Activated CD8-positive, alpha-beta memory T cell treated with anti-CD3 and anti-CD28 coated beads for 36 hours (primary cell): ENCODE measurements at regions not wholly inside any gene's neighbourhood (a gene's known extent, or its start where the extent isn't known, plus 50 kb on each side); places are given as distances from the start of the nearest gene placed in this dataset.

Source experiments
- CTCF ChIA-PET: fragments of 350-600 bp; sonication (Branson Sonifier 250); formaldehyde crosslinking; loops from one replicate; lab custom pipeline; 2021; ENCODE audit warnings: antibody characterized with exemption; lab: Charles Lee
- POLR2A ChIA-PET: fragments of 350-600 bp; sonication (Branson Sonifier 250); formaldehyde crosslinking; loops from one replicate; lab custom pipeline; 2021; ENCODE audit warnings: antibody characterized with exemption; lab: Charles Lee

DNA sequence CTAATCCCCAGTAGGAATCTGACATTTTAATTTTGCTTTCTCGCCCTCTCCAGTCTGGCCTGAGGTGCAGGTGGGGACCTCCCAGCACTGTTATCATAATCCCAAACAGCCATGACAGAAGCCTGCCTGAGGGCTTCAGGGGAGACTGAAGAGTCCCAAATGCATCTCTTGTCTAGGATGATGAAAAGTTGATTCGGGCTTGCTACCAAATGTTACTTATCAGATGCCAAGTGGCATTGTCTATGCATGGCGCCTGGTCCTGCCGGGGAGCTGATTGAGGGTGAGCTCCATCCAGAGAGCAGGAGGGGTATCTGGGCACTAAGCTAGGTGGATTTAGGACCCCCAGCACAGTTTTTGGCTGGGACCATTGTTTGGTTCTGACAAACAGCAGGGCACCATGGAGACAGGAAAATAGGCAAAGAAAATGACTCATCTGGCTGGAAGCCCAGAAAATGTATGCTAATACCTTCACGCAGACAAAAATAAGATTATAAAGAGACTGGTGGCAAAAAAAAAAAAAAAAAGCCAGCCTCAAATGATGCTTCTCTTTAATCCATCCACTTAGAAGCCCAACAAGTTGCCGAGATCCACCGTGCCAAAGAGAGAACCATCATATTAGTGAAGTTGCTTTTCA, 513.7 kb upstream of the SULF2 start:
- CTCF ChIA-PET: no interaction called here
- POLR2A ChIA-PET: no interaction called here

DNA sequence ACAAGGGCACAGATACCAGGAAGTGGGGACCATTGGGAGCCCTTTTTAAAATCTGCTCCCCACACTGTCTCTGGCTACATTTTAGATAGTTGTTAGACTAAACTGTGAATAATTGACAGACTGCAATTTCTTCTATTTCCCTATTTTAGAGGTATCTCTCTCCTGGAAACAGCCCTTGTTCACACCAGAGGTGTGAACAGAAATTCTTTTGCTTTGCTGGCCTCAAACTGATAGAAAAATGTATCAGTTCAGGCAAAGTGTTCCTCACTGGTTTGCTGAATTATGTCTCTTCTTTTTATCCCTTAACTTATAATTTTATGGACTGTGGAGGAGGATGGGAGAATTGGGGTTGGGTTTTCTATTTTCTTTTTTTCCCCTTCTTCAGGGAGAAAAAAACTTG, 513.2 kb upstream of the SULF2 start:
- POLR2A ChIA-PET: no interaction called here
- CTCF ChIA-PET: no interaction called here

DNA sequence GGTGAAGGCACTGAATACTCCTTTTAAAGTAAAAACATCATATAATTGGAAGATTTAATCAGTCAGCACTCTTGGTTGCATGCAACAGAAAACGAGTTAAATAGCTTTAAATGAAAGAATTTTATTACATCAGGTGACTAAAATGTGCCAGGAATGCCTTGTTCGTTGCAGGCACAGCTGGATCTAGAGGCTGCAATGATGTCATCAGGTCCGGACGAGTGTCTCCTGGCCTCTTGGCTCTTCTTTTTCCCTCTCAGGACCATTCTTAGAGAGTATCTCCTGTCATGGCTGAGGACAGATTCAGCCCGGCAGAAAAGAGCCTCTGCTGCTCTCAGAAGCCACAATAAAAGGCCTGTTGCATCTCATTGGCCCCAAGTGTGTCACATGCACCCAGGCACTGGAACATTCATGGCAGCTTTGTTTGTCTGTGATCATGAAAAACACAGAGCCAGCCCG, 510.7 kb upstream of the SULF2 start:
- ChIA-PET POLR2A (no interaction called here), CTCF (no interaction called here)

DNA sequence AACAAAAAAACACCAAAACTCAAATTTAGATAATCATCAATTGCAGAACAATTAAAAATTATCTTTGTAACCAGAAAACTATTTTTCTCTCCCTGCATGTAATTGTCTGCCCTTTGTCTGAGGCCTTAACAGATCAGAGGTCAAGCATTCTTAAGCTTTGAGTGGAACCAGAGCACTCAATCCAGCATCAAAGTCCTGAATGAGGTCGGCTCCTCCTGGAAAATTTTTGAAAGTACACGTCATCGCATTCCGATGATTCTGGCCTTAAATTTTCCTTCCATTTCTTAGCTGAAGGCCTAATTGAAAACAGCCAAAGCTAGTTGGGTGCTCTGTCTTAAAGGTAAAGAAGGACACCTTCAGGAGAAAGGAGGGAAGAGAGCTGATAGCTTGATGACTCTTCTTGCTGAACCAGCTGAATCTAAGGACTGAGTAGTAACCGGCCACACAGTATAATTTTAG, 510.2 kb upstream of the SULF2 start:
- ChIA-PET POLR2A (no interaction called here), CTCF (no interaction called here)

DNA sequence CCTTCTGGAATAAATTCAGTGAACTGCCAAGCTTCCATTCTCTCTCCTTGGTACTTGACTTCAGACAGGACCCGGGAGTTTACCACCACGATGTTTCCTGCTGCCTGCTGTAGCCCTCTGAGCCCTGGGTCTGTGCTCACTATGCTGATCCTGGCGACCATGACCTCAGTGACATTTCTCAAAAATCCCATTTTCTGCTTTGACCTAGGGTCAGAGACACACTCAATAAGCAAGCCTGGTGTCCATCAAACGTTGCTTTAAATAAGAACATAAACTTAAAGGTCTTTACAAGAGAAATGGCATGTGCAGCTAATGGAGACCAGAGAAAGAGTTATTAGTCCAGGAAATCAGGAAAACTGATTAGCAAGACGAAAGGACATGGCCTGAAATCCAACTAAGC, 509.7 kb upstream of the SULF2 start:
- ChIA-PET CTCF (no interaction called here), POLR2A (no interaction called here)

DNA sequence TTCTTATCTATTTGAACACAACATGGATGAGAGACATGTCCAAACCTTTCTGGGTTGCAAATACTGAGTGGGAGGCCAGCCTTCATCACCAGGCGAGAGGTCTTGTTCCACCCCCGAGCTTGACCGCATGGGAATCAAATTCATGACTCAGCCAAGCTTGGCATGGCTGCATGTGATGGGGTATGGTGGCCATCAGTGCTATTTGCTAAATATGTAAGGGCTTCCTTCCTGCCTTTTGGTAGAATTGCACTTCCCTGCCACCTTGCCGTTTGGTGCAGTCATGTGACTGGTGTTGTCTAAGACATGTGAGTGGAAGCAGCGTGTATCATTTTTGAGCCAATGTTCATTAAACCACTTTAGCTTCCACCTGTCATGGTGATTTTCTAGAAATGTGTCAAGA, 508.9 kb upstream of the SULF2 start:
- POLR2A ChIA-PET: no interaction called here
- CTCF ChIA-PET: no interaction called here

DNA sequence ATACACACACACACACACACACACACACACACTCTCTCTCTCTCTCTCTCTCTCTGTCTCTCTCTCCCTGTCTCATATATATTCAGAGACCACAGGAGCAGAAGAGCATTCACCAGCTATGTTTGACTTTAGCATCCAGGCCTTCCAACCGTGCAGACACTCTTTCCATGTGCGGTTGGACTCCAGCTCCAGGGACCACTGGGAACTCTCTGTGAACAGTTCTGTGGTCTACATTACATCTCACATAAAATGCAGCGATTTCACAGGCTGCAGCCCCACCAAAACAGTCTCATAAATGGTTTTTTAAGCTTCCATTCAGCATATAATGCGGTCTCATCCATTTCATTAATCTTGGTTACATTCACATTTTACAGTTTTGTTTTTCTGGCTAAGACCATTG, 508.4 kb upstream of the SULF2 start:
- CTCF ChIA-PET: no interaction called here
- POLR2A ChIA-PET: no interaction called here

DNA sequence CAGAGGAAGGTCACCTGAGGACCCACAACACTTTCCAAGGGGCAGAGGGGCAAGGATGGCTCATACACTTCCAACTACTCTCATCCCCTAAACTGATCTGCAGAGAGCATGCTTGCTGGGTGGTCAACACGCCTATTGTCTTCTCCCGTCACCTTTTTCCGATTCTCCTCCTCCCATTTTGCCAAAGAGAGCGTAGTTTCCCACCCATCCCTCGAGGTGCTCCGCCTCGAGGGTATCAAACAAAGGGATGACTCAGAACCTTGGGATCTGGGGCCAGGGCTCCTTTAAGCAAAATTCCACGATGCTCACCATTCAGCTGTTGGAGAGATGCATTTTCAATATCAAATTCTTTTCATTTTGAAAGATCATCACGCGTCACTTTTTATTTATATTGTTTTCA, 507.5 kb upstream of the SULF2 start:
- ChIA-PET POLR2A (no interaction called here), CTCF (no interaction called here)

DNA sequence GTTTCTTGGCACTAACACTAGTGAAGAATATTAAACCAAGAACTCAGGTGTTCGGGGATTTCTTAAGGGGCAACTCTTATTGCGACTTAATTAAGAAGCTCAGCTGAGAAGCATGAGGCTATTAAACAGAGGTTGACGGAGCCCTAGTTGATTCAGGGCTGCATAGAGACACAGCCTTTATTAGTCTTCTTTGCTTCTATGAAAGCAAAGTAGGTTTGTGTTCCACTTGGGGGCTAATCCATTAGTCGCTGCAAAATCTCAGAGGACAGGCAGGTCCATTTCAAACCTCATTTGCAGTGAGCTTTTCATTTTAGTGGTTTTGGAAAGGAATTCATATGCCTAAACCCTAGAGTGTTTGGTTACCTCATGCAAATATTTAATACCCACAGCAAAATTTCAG, 506.6 kb upstream of the SULF2 start:
- ChIA-PET CTCF (interaction anchor here (0.6 kb wide), 1 partner anchor 20 kb away, joined by 3 read pairs; no protein-coding TSS in a partner anchor), POLR2A (no interaction called here)

DNA sequence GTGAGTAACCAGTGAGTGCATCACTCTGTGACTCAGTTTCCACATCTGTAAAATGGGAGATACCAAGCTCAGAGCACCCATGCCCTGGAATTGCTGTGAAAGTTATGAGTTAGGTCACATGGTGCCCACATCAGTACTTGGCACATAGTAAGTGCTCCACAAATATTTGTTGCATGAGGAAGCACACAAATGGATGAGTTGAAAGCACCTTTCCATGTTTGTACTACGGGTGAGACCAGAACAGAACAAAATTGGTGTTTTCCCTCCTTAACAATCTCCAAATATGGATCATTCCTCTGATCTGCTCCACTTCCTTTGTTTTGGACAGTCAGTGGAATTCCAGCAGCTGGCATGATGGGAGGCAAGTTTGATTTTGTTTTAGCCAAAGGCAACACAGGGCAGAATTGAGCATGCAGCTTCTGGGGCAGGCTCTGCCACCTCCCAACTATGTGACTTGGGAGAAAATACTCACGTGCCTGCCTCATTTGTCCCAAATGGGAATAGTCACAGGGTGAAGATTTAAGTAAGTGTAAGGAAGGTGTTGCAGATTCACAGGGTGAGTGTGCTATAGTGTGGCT, 503.7 kb upstream of the SULF2 start:
- POLR2A ChIA-PET: no interaction called here
- CTCF ChIA-PET: no interaction called here

DNA sequence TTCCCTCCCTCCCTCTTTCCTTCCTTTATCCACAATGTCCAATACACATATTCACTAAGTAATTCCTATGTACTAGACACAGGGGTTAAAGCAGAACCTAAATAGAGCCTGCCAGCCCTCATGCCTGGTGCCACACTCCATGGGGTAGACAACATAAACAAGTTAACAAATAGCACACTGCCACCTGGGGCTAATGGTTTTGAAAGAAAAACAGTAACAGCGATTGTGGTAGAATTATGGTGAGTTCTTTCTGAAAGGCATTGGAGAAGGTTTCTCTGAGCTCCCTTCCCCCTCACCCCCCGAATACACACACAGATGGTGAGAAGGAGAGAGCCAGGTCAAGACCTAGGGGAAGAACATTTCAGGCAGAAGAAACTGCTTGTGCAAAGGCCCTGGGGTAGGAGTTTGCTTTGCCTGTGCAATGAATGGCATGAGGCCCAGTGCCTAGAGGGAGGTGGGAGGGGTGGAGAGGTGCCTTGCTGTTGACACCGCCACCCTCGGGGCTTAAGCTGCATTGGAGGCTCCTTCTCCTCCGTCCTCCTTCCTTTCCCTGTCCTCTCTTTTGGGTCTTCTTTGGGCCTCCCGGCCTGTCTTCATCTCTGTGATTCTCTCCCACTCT, 502.4 kb upstream of the SULF2 start:
- CTCF ChIA-PET: interaction anchor here (0.6 kb wide), 1 partner anchor 611 kb away, joined by 3 read pairs; no protein-coding TSS in a partner anchor
- POLR2A ChIA-PET: no interaction called here

DNA sequence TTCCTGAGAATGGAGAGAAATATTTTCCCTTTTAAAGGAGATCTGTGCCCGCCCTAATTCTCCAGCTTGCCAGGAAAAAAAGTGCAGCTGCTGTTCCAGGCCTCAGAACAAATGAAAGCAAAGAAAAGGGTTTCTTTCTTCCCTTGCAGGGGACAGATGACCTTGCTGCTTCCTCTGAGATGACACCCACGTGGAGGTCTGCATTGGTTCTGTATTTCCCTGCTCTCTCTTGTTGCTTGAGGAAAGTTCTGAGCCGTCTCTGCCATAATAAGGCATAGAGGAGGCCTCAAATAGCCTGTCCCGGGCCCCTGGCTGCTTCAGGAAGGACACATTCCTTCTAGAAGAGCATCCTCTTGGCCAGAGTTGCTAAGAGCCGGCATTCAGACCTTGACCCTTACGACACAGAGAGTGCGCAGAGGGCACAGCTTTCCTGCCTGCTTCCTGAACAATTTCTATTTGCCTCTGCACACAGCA, 501.8 kb upstream of the SULF2 start:
- CTCF ChIA-PET: interaction anchor here (0.6 kb wide), 1 partner anchor 610 kb away, joined by 3 read pairs; no protein-coding TSS in a partner anchor
- POLR2A ChIA-PET: no interaction called here

DNA sequence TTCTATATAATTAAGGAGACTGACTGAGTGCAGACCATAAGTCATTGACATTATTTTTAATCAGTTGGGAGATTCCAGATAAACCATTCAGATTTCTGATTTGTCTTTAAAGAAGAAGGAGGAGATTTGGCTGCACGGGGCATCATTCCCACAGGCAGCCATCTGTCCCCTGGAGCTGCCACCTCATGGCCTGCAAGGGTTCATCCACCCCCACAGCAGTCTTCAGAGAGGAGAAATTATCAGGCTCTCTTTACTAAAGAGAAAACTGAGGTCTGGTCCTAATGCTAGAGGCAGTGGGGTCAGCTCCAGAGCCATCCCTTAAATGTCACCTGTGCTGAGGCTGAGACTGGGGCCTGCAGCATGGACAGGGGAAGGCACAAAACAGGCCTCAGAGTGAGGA, 501.3 kb upstream of the SULF2 start:
- CTCF ChIA-PET: no interaction called here
- POLR2A ChIA-PET: no interaction called here

DNA sequence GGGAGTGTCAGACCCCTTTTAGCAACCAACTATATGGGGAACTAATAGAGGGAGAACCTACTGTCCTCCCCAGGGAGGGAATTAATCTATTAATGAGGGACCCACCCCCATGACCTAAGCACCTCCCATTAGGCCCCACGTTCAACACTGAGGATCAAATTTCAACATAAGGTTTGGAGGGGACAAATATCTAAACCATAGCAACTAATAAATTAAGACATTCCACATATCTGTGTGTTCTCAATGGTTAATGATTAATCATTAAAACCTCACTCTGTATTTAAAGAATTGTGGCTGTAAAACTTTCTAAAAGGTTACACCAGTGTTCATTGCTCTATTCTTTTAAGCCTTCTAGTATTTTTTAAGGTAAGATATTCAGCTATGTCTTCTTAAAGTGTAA, 500.4 kb upstream of the SULF2 start:
- CTCF ChIA-PET: no interaction called here
- POLR2A ChIA-PET: no interaction called here

DNA sequence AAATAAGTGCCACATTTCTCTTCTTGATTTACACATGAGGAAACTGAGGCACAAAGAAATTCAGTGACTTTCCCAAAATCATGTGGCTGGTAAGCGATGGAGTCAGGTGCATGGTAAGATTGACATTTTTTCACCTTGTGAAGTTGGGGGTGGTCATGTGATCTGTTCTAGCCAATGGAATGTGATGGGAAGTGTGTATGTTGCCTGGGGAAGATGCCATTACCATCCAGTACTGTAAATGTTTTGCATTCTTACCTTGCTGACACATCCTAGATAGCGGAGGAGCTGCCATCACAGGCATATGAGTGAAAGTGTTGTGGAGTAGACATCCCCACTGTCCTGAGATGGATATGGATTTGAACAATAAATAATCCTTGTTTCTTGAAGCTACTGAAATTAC, 499.6 kb upstream of the SULF2 start:
- CTCF ChIA-PET: no interaction called here
- POLR2A ChIA-PET: no interaction called here

DNA sequence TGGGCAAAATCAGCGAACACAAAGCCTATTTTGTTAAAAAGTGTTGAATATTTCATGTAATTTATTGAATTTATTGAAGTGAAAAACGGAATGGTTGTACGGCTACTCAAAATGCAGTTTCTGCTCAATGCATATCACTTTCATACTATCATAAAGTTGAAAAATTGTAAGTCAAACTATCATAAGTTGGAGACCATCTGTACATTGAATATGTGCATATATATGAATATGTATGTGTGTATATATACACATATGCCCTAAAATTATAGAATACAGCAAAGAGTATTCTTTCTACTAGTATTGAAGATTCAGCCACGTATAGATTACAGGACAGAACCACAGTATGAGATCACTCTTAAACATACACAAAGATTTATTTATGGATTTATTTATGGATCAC, 499.0 kb upstream of the SULF2 start:
- ChIA-PET CTCF (no interaction called here), POLR2A (no interaction called here)

DNA sequence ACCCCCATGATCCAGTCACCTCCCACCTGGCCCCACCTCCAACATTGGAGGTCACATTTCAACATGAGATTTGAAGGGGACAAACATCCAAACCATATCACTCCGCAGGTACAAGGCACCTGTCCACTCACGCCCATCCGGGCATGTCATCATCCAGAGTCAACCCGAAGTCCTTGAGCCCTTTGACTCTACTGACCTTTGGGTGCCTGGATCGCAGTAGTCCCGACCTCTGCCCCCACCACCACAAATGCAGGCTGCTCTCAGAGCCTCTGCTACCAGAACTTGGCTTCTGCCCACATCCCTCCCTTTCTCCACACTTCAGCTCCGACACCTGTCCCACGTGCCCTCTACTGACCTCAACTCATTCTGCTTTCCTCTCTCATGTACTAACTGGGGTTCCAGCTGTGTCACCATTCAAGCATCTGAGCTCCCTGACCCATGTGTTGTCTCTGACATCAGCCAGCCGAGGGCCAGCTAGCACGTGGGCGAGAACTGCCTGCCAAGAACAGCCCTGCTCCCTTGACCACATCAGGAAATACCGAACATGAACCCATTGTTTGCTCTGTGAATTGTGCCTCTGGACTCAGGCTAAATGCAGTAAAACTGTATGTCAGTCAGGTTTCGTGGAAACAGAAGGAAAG, 498.3 kb upstream of the SULF2 start:
- CTCF ChIA-PET: no interaction called here
- POLR2A ChIA-PET: no interaction called here

DNA sequence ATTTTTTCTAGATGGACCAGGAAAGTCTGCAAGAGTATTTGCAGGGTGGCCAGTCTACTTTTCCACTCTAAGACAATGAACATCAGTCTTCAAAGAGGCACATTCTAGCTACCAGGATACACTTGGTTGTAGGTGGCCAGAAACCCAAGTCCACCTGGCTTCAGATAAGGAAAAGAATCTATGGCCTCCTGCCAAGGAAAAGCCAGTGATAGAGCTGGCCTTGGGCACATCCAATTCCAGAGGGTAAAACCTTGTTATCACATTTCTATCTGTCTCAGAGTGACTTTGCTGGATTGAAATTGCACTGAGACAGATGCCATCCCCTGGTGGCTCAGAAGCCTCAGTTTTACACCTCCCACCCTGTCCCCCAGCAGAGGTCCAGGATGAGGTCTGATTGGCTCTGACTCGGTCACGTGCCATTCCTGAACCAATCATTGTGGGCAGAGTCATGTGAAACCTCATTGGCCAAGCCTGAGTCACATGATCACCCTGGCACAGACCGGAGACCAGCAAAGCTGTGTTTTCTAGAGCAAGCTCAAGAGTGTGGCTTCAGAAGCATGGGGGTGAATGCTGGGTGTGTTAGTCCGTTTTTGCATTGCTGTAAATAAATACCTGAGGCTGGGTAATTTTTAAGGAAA, 497.4 kb upstream of the SULF2 start:
- ChIA-PET CTCF (no interaction called here), POLR2A (no interaction called here)

DNA sequence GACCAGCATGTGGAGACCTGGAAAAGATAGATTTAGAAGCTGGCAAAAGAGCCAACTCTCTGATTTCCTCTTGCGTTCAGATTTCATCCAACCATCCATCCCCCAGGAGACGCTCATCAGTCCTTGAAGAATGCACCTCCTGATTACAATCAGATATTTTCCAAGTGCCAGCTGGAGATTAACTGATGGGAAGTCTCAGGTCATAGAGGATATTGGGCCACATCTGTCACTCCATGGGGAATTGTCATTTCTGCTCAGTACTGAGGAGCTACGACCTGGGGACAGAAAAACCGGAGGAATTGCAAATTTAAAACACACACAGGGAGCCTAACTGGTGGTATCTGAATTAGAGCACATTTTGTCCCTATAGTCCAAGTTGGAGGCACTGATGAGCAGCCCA, 496.2 kb upstream of the SULF2 start:
- ChIA-PET CTCF (no interaction called here), POLR2A (no interaction called here)

DNA sequence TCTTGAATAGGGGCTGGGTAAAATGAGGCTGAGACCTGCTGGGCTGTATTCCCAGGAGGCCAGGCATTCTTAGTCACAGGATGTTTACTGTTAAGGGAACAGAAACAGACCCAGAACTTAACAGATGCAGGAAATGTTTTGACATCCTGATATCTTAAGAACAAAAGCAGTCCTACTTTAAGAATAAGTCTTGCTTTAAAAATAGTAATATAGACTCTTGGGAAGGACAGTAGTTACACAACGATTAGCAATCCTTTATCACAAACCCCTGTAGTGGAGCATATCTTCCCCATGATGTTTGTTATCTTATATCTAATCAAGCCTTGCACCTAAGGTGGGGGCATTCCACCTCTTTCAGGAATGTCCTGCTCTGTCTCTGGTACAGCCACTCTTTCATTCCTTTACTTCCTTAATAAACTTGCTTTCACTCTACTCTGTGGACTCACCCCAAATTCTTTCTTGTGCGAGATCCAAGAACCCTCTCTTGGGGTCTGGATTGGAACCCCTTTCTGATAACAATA, 493.7 kb upstream of the SULF2 start:
- ChIA-PET POLR2A (no interaction called here), CTCF (no interaction called here)
